ENCODE measurements at regions not wholly inside any gene's neighbourhood (a gene's known extent, or its start where the extent isn't known, plus 50 kb on each side); places are given as distances from the start of the nearest gene placed in this dataset.

GRCh38 chr2:60324536-60324935 is 228.9 kb downstream of the BCL11A start:
- DNase-seq (ENCODE audit: low read depth in 2 of 3, low spot score in 1 of 3), result no peak

- DNase-seq (ENCODE audit: low read depth in 2 of 3, low spot score in 1 of 3), result no peak
Observed at GRCh38 chr2:60321816-60322215, 231.6 kb downstream of the BCL11A start.

- DNase-seq (ENCODE audit: low read depth in 2 of 3, low spot score in 1 of 3), result no peak
Observed at GRCh38 chr2:60320724-60321123, 232.7 kb downstream of the BCL11A start.

- DNase-seq (ENCODE audit: low read depth in 2 of 3, low spot score in 1 of 3), result no peak
Observed at GRCh38 chr2:60319031-60319547, 234.4 kb downstream of the BCL11A start.

- DNase-seq (ENCODE audit: low read depth in 2 of 3, low spot score in 1 of 3), result no peak
Observed at GRCh38 chr2:60318544-60318943, 234.9 kb downstream of the BCL11A start.

GRCh38 chr2:60317844-60318243 is 235.6 kb downstream of the BCL11A start:
- no peak for DNase-seq (ENCODE audit: low read depth in 2 of 3, low spot score in 1 of 3)

GRCh38 chr2:60317034-60317386 is 236.4 kb downstream of the BCL11A start:
- DNase-seq (ENCODE audit: low read depth in 2 of 3, low spot score in 1 of 3), result no peak

- DNase-seq (ENCODE audit: low read depth in 2 of 3, low spot score in 1 of 3), result no peak
Observed at GRCh38 chr2:60316381-60317033, 236.9 kb downstream of the BCL11A start.

- no peak for DNase-seq (ENCODE audit: low read depth in 2 of 3, low spot score in 1 of 3)
Observed at GRCh38 chr2:60313470-60314172, 239.8 kb downstream of the BCL11A start.

GRCh38 chr2:60312618-60313017 is 240.8 kb downstream of the BCL11A start:
- DNase-seq (ENCODE audit: low read depth in 2 of 3, low spot score in 1 of 3), result no peak

GRCh38 chr2:60311524-60311923 is 241.9 kb downstream of the BCL11A start:
- DNase-seq (ENCODE audit: low read depth in 2 of 3, low spot score in 1 of 3), result no peak

GRCh38 chr2:60309941-60310660 is 243.4 kb downstream of the BCL11A start:
- no peak for DNase-seq (ENCODE audit: low read depth in 2 of 3, low spot score in 1 of 3)

GRCh38 chr2:60309336-60309735 is 244.1 kb downstream of the BCL11A start:
- DNase-seq (ENCODE audit: low read depth in 2 of 3, low spot score in 1 of 3), result no peak

- DNase-seq (ENCODE audit: low read depth in 2 of 3, low spot score in 1 of 3), result no peak
Observed at GRCh38 chr2:60306267-60306861, 247.1 kb downstream of the BCL11A start.

GRCh38 chr2:60303680-60304079 is 249.8 kb downstream of the BCL11A start:
- DNase-seq (ENCODE audit: low read depth in 2 of 3, low spot score in 1 of 3), result no peak

GRCh38 chr2:60302377-60303126 is 250.9 kb downstream of the BCL11A start:
- DNase-seq (ENCODE audit: low read depth in 2 of 3, low spot score in 1 of 3), result no peak

- DNase-seq (ENCODE audit: low read depth in 2 of 3, low spot score in 1 of 3), result no peak
Observed at GRCh38 chr2:60301726-60302125, 251.7 kb downstream of the BCL11A start.

- no peak for DNase-seq (ENCODE audit: low read depth in 2 of 3, low spot score in 1 of 3)
Observed at GRCh38 chr2:60299179-60299578, 254.3 kb downstream of the BCL11A start.

- no peak for DNase-seq (ENCODE audit: low read depth in 2 of 3, low spot score in 1 of 3)
Observed at GRCh38 chr2:60298006-60298696, 255.3 kb downstream of the BCL11A start.

GRCh38 chr2:60297296-60298005 is 256.0 kb downstream of the BCL11A start:
- no peak for DNase-seq (ENCODE audit: low read depth in 2 of 3, low spot score in 1 of 3)
